ENCODE measurements at regions not wholly inside any gene's neighbourhood (a gene's known extent, or its start where the extent isn't known, plus 50 kb on each side); places are given as distances from the start of the nearest gene placed in this dataset.

DNA sequence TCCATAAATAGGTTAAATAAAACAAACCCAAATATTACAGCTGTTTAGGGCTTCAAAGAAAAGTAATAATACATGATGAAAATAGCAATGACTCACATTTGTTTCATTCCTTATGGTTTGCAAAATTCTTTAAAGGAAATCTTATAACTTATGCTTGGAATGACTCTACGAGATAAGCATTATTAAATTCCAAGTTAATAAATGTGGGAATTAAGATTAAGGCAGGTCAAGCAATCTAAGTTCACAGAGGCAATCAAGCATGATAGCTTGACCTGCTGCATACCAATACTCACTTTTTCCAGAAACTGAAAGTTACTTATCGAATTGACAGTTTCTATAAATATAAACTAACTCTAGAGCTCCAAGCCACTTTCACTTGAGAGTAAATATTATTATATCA, 1002.9 kb upstream of the SEL1L start:
- TF ChIP-seq, protein P1, sequence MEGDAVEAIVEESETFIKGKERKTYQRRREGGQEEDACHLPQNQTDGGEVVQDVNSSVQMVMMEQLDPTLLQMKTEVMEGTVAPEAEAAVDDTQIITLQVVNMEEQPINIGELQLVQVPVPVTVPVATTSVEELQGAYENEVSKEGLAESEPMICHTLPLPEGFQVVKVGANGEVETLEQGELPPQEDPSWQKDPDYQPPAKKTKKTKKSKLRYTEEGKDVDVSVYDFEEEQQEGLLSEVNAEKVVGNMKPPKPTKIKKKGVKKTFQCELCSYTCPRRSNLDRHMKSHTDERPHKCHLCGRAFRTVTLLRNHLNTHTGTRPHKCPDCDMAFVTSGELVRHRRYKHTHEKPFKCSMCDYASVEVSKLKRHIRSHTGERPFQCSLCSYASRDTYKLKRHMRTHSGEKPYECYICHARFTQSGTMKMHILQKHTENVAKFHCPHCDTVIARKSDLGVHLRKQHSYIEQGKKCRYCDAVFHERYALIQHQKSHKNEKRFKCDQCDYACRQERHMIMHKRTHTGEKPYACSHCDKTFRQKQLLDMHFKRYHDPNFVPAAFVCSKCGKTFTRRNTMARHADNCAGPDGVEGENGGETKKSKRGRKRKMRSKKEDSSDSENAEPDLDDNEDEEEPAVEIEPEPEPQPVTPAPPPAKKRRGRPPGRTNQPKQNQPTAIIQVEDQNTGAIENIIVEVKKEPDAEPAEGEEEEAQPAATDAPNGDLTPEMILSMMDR (IDR thresholded peaks at IDR 0.05): no peak
- TF ChIP-seq POLR2AphosphoS5 (IDR thresholded peaks at IDR 0.05): no peak

Measured in prostate gland (tissue), 2 donors.